GM19351 (cell line): ENCODE measurements at regions not wholly inside any gene's neighbourhood (a gene's known extent, or its start where the extent isn't known, plus 50 kb on each side); places are given as distances from the start of the nearest gene placed in this dataset.
"Not testable (repeated sequence)": the region's sequence is repeated elsewhere in the genome, so short reads cannot be mapped to it uniquely, and the experiment has no call there.

Experiments used
- ATAC-seq: cut with Tn5 transposase; IDR thresholded peaks from one replicate; pipeline ENCODE4 v1.9.1; 2021; ENCODE audit warnings: mild to moderate bottlenecking, moderate library complexity; ENCODE audit not compliant: unreplicated experiment

GRCh38 chr17:55903028-55903690 lies 152.3 kb downstream of the PCTP start:
- no peak for ATAC-seq

- ATAC-seq = no peak
These were observed 158.9 kb downstream of the PCTP start for GRCh38 chr17:55909776-55910175.

GRCh38 chr17:55911186-55911585 lies 160.3 kb downstream of the PCTP start:
- ATAC-seq = no peak

- ATAC-seq = no peak
These were observed 174.6 kb downstream of the PCTP start for GRCh38 chr17:55925440-55925839.

GRCh38 chr17:55926276-55926990 lies 175.6 kb downstream of the PCTP start:
- ATAC-seq = no peak

- no peak for ATAC-seq
These were observed 179.5 kb downstream of the PCTP start for GRCh38 chr17:55930291-55930809.

GRCh38 chr17:55931446-55931845 lies 180.6 kb downstream of the PCTP start:
- no peak for ATAC-seq

GRCh38 chr17:55932973-55933372 lies 182.1 kb downstream of the PCTP start:
- ATAC-seq = no peak

GRCh38 chr17:55939181-55939810 lies 188.4 kb downstream of the PCTP start:
- ATAC-seq = not testable (repeated sequence)

- ATAC-seq = no peak
These were observed 193.5 kb upstream of the ANKFN1 start for GRCh38 chr17:55959756-55960155.

GRCh38 chr17:55961386-55961785 lies 191.9 kb upstream of the ANKFN1 start:
- no peak for ATAC-seq

GRCh38 chr17:55962951-55963401 lies 190.3 kb upstream of the ANKFN1 start:
- ATAC-seq = no peak

GRCh38 chr17:55964191-55964590 lies 189.1 kb upstream of the ANKFN1 start:
- ATAC-seq = no peak

GRCh38 chr17:55965051-55965450 lies 188.2 kb upstream of the ANKFN1 start:
- ATAC-seq = no peak

GRCh38 chr17:55969562-55970324 lies 183.5 kb upstream of the ANKFN1 start:
- no peak for ATAC-seq

- no peak for ATAC-seq
These were observed 174.7 kb upstream of the ANKFN1 start for GRCh38 chr17:55978578-55978977.

GRCh38 chr17:55983096-55983495 lies 170.2 kb upstream of the ANKFN1 start:
- no peak for ATAC-seq

- ATAC-seq = peak; percentile 64
These were observed 166.5 kb upstream of the ANKFN1 start for GRCh38 chr17:55986817-55987216.

- no peak for ATAC-seq
These were observed 164.4 kb upstream of the ANKFN1 start for GRCh38 chr17:55988861-55989260.

GRCh38 chr17:55990332-55991006 lies 162.8 kb upstream of the ANKFN1 start:
- ATAC-seq = no peak
